GM18502 (cell line): ENCODE measurements at regions not wholly inside any gene's neighbourhood (a gene's known extent, or its start where the extent isn't known, plus 50 kb on each side); places are given as distances from the start of the nearest gene placed in this dataset.

Source experiments
- ATAC-seq: cut with Tn5 transposase; IDR thresholded peaks from one replicate; pipeline ENCODE4 v1.9.1; 2021; ENCODE audit warnings: mild to moderate bottlenecking; ENCODE audit not compliant: unreplicated experiment, poor library complexity

DNA sequence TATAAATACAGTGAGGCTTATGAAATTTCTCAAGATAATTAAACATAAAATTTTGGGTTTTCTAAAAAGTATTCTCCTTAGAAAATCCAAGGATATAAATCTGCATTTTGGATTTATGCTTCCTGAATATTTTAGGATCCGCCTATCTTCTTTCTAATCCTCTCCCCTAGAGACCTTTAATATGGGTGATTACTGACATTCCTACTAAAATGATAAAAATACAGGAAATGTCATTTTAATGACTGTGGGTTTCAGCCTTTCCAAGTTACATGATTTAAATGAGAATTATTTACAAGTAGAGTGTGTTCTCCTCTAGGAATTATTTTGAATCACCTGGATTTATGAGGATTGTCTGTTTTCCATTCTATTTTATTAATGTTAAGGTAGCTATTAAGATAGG, 150.4 kb downstream of the C7orf25 start:
- no peak for ATAC-seq

DNA sequence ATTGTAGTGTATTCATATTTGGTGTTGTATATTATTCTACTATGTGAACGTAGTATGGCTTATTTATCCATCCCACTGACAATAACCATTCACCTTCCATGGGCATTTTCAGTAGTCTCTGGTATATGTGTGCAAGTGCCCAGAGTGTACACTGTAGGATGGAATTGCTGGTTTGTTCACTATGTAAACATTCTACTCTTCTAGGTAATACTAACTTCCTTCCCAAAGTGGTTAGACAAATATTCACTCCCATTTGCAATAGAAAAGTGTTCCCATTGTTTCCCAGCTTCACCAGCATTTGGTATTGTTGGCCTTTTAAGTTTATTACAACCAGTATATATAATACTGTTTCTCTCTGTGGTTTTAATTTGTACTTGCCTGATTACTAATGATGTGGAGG, 153.7 kb downstream of the C7orf25 start:
- no peak for ATAC-seq

DNA sequence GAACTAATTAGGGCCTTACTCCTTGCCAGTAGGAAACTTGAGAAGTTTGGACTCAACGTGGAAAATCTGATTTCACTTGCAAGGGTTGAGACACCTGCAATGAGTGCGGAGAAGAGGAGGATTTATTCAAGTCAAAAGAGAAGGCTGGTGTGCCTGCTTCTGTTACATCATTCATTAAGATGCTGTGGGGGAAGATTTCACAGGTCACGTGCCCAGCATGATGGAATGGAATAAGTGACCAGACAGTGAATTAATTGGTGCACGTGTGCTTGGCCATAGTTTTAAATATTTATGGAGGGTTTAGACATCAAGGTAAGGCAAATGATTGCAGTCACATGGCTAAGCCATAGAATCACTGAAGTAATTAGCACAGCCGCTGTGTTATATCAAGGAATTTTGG, 155.0 kb downstream of the C7orf25 start:
- no peak for ATAC-seq

DNA sequence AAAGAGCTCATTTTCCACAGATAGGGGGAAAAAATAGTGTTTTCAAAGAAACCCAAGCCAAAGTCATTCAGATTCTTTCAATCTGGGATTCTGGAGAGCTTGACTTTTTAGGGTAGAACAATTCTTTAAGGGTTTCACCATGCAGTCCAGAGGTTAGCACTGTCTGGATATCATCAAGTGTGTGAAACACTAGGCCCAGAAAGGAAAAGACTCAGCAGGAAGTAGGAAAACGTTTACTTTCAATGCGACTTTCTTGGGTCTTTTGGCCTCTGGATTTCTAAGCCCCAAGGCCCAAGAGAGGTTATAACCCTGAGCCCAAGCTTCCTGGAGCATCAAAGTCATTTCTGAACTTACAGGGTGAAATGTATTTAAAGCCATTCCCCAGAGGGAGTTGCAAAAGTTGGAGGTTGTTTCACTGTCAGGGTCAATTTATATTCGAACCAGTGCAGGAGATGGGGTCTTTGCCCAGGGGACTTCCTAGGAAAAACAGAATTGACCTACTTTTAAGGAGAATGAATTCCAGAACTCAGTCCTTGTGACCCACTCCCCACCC, 158.0 kb downstream of the C7orf25 start:
- no peak for ATAC-seq

DNA sequence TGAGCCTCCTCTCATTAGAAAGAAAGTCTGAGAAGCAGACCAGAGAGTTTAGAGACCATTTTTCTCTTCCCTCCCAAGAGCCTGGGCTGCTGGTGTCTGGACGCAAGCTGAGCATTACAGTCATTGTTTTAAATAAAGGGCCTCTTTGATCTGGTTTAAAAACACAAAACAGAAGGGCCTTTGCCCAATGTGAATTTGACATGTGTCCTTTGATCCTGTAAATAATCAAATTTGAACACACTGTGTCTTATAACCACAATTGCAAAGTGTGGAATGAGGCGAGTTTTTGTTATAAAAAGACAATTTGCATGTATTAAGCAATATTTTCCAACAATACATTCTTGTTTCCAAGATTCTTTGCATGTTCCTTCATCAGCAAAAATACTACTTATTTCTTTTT, 158.5 kb downstream of the C7orf25 start:
- no peak for ATAC-seq

DNA sequence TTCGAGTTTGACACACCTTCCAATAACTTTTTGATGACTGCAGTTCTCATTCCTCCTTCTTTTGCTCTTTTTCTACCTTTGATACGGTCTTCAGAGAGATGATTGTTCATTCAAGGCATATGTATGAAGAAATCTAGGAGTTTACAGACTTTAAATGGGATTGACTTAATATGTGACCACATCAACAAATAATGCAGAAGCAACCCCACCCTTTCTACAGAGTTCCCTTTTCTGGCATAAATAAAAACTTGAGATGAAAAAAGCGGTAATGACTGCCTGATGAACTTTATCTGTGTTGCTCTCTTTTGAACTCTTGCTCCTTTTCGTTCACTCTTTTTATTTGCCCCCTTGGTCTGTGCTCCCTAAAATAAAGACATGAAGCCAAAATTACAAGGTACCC, 161.7 kb downstream of the C7orf25 start:
- ATAC-seq = no peak

DNA sequence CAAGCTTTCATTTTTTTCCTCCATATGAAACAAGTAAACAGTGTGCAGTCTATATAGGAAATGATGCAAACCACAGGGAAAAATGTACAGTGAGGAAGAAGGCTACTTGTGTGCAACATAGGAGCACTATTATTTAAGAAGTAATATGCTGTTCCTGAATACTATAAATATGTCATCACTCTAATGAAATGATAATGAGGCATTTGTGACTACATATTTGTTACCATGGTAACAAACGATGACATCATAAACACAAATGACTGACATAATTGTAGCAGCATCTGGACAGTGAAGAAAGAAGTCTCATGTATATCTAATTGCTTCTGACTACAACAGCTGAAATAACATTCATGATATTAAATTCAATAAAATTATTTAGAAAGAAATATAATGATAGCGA, 164.8 kb downstream of the C7orf25 start:
- ATAC-seq = no peak

DNA sequence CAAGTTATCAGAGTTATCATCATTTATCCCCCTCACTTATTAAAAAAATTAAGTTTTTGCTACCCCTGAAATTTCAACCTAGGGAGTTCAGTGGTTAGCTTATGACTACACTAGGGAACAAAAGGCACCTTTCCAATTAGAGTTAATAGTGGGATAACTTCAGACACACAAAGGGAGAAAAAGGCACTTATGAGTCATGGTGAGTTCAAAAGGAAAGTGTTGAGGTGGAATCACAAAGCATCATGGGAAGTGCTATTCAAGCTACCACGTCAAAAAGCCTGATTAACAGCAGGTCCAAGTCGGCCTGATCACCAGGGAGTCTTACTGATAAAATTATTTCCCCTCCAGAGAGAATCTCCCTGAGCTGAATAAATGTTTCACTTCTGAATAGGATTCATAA, 165.7 kb downstream of the C7orf25 start:
- no peak for ATAC-seq

DNA sequence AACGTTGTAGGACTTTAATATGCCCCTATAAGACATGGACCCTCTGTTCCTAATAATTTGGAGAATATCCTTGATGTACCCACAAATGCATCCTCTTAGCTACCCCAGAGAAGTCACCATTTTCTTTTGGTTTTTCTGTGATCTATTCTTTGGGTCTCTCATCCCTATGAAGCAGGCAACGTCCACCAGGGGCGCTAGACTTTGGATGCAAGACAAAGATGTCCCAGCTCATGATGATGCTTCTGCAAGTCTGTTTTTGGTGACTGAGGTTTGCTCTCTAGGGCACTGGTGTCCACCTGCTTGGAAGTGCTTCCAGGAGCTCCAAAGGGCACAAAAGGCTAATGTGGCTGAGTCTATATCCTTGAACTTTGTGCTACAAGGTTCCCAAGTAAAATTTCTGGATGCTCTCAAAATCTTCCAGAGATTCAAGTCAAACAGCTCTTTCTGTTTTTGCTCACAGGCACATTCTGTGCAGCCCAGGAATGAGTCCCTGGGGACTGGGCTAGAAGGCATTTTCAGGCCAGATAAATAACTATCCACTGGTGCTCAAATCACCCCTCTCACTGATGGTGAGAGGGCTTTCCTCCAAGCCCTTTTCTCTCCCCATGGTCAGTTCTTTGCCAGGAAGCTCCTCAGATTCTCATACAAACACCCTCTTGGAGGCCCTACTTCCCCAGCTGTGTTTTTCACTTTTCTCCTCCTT, 166.4 kb downstream of the C7orf25 start:
- ATAC-seq = no peak

DNA sequence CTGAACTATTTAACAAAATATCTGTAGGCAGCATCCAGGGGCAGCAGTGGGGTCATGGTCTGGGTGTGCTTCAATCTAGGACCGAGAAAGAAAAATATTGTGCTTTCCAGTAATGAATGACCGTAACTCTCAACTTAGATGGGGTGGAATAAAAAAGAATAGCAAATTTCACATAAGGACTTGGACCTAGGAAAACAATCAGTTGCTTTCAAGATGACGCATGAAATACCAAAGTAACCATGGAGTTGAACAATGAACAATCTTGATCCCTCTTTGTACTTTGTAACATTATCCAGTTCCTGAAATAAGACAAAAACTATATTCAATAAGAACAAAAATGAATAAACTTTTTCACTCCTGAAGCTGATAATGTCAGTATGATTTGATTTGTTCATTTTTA, 167.1 kb downstream of the C7orf25 start:
- ATAC-seq = no peak

DNA sequence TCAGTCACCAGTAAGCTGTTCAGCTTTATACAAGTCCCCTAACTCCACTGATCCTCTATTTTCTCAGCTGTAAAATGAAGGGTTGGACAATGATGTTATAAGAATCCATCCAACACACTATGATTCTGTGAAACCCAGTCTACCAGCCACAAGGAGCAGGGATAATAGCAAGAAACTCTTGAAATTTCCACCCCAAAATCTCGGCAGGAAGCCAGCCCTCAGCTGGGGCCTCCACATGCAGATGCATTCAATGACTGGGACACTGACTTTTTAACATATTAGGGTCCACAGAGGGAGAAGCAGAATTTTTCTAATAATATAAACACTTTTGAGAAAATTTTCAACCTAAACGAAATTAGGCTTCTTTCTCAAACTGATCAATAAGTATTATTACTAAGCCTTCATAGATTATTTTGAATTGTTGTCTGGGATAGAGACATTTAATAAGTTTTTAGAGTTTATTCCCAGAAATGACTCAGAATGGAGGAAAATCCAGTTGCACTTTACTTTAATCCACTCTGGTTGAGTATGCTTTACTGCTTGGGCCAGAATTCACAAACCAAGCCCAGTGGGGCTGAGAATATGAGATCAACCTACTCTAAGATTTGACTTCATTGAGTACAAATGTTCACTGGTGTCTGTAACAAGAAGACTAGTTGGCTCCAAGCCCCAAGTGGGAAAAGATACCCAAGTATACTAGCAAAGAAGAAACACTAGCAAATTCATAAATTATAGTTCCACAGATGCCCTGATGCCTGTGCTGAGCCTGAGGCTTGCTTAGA, 168.6 kb downstream of the C7orf25 start:
- no peak for ATAC-seq

DNA sequence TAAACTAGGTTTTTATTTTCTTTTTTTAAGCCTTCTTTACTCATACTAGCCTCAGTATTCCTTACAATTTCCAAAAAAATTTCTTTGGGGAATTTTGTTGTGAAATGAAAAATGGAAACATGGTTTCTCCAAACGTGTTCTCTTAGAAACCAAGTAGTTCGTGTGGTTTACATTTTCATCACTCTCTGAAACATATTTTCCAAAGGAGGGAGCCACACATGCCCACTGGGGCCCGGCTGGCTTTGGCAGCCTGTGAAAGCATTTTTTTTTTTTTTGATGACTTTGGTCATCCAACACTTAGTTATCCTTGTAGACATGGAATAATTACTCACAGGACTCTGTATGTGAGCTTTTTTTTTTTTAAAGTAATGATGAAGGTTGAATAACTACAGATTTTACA, 169.6 kb downstream of the C7orf25 start:
- ATAC-seq = no peak

DNA sequence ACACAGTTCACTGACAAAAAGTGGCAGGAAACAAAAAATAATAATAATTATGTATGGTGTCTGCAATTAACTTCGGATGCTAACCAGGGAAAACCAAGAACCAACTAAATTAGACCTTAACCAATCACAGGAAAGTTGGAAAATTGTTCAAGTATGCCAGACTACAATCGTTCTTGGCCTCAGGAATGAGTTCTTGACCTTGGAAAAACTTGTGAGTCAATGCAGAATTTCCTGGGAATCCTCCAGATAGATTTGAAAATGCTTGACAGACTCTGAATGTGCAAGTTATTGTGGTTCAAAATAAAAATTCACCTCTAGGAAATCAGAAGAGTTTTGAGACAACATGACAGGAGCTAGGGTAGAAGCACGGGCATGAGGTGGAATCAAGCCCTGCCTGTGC, 171.5 kb downstream of the C7orf25 start:
- no peak for ATAC-seq

DNA sequence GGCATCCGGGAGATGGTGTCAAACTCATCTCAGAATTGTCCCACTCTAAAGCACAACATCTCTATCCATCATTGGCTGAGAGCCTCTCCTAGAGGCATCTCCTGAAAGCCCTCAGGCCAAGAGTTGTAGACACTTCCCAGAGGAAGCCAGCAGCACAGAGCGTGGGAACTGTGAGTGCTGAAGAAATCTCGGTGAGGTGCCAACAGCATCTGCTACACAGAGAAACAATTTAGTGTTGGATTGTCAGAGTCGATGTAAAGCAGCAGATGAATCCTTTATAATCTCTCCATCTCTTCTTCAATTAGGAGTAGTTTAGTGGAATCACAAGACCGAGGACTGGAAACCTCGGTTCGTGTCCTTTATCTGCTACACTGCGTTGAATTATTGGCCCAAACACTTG, 172.2 kb downstream of the C7orf25 start:
- ATAC-seq = no peak

DNA sequence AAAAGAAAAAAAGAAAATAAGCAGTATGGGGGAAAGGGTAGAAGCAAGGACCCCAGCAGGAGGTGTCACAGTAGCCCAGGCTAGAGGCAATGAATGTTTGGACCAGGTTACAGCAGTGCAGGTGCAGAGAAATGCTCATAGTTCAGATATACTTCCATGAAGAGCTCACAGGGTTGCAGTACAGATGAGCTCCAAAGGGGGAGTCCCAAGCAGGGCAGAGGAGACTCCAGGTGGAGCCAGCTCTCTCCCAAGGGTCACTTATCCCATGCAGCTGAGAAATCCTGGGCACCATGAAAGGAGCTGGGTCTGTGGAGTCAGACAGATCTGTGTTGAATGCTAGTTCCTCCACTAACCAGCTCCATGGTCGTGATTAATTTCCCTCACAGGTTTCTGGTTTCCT, 174.9 kb downstream of the C7orf25 start:
- ATAC-seq = no peak

DNA sequence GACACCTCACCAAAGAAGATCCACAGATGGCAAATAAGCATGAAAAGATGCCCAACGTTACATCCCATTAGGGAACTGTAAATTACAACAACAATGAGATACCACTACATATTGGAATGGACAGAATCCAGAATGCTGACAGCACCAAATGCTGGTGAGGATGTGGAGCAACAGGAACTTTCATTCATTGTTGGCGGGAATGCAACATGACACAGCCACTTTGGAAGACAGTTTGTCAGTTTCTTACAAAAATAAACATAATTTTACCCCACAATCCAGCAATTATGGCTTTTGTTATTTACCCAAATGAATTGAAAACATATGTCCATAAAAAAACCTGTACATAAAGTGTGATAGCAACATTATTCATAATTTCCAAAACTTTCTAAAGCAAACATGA, 176.8 kb downstream of the C7orf25 start:
- ATAC-seq = no peak

DNA sequence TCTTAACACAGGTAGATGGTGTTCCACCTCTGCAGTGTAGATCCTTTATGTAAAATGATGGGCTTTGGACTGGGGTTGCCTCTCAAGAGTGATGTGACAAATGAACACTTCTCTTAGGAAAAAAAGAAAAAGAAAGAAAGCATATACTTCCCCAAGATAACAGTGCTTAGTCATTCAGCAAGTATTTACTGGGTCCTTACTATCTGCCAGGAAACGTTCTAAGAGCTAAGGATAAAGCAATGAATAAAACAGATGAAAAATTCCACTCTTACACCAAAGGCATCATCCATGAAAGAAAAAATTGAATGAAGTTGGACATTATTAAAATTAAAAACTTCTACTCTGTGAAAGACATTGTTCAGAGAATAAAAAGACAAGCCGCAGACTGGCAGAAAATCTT, 177.3 kb downstream of the C7orf25 start:
- ATAC-seq = no peak

DNA sequence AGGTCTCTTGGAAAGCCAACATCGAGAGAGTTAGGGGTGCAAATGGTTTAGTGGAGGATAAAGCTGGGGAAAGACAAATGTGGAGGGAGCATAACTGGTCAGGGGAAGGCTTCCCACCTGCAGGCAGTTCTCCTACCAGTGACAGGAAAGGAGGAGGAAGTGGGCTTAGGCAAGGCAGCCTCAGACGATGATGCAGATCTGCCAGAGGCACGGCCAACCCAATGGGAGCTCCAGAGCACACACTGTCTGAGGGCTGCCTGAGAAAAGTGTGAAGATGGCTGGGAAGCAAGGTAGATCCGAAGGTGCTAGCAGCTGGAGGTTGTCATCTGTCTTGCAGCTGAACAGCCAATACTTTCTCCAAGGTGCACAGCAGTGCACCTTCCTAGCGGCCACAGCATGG, 178.8 kb downstream of the C7orf25 start:
- ATAC-seq = no peak

DNA sequence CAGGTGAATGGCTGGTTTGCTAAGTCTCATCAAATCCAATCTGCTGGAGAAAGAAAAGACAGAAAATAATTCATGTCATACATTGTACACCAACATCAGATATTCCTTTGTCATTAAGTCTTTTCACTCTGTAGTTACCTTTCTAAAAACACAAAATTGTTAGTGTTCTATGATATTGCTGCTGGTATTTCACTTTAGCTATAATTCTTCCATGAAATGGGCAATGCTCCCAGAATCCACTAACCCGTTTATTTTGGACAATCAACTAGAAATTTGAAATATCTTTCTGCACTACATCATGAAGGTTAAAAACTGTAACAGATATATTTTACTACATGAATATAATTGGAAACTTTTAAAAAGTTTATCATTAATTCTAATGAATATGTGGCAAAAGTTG, 181.3 kb downstream of the C7orf25 start:
- no peak for ATAC-seq

DNA sequence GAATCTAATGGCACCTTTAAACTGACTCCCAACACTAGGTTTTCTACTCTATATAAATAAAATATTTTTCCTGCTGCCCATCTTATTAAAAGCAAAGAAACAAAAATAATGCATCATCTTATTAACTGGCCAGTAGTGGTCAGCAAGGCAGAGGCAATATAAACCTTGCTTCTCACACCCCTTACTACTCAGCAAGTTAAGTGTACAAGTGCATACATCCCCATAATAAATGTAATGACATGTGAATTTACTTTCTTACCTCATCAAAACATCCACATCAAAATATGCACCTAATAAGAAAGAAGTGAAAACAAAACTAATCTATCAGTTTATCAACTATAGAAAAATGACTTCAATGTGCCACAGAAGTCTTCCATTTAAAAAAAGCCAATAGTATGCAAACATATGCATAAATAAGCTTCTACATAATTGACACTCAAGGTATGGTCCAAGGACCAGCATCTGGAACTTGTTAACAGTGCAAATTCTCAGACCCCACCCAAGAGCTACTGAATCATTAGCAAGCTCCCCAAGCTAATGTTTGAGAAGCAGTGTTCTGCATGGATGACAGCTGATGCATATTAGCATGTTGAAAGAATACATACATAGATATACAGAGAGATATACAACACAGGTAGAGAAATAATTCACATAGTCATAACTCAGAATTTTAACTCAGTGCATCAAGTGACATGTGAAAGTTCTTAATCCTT, 182.7 kb downstream of the C7orf25 start:
- ATAC-seq = no peak

DNA sequence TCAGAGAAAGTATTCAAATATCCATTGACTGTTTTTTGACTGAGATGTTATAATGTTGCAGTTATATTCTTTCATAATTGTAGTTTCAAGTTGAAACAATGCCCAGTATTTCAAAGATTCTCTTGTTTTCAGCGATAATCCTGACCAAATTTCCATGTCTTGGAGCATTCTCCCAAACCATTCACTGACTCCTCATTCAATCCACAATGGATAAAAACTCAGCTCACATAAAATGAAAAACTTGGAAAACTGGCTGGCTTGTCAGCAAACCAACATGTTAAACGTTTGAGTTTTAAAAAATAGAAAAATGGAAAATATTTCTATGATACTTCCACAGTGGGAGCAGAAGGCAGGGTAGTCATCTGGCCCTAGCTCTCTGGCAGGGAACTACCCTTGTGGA, 184.4 kb downstream of the C7orf25 start:
- ATAC-seq = no peak
